SW480 (cell line): ENCODE measurements at regions not wholly inside any gene's neighbourhood (a gene's known extent, or its start where the extent isn't known, plus 50 kb on each side); places are given as distances from the start of the nearest gene placed in this dataset.

Experiments
- DNase-seq: peaks from one replicate; pipeline ENCODE4 v3.0.0-alpha.2; 2016; ENCODE audit warnings: low spot score

GRCh38 chr13:99640260-99640659 lies 139.0 kb downstream of the TM9SF2 start:
- DNase-seq, result no peak

GRCh38 chr13:99639126-99639525 lies 137.9 kb downstream of the TM9SF2 start:
- no peak for DNase-seq

- no peak for DNase-seq
Measured at GRCh38 chr13:99636728-99637353, 135.6 kb downstream of the TM9SF2 start.

DNA sequence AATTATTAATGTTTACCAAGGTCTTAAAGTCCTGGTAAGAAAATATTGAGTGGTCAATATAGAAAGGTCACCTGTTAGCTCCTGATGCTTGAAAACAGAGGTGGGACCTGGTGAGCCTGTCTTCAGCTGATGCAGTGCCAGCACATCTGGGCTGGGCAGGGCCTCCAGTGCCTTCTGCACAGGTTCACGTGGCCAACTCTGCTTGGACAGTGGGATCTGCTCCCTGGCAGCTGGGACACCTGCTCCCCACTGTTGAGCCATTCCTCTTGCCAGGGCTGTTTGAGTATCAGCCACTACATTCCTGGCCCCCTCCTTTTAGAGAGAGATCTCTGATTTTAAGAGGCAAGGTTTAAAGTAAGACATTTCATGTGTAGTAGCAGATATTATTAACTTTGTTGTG lies 135.0 kb downstream of the TM9SF2 start:
- no peak for DNase-seq

DNA sequence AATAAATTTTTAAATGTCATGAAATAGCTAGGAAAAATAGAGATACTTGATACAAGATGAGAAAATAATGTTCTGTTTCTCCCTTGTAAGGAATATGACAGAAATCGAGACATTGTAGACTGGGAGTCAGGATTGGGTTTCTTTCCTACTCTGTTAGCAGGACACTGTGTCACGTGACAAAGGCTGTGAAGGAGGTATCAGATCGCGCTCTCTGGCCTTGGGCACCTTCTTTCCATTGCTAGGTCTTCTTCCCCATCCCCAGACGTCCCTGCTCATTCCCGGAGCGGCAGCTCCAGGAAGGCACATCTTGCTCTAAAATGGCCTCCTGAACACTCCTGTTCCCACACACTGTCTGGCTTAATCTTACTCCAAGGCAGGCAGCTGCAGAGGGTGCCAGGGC lies 133.4 kb downstream of the TM9SF2 start:
- DNase-seq, result no peak

DNA sequence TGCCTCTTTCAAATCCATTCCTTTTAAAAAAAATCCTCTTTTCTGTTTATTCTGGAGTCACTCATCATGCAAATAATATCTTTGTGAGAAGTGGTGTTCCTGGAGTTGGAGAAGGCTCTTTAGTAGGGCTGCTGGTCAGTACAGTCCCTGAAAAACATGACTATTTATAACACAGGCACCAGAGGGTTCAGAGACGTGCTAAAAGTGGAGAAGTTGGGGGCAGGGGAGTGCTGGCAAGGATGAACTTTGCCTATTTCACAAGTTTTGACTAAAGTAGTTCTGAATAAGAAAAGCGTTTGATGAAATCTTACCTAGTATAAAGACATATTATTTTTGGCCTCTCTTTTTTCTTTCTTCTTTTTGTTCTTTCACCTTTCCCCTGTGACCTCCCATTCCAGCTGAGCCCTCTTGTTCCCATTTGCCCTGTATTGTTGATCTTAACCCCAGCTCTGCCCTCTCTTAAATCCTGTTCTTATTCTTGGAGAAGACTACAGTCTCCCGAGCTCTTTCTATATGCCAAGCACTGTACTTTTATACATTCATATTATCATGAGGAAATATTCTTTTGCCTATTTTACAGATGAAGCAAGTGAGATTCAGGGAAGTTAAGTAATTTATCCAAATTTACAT lies 129.1 kb downstream of the TM9SF2 start:
- no peak for DNase-seq

- no peak for DNase-seq
Measured at GRCh38 chr13:99629641-99630040, 128.4 kb downstream of the TM9SF2 start.

DNA sequence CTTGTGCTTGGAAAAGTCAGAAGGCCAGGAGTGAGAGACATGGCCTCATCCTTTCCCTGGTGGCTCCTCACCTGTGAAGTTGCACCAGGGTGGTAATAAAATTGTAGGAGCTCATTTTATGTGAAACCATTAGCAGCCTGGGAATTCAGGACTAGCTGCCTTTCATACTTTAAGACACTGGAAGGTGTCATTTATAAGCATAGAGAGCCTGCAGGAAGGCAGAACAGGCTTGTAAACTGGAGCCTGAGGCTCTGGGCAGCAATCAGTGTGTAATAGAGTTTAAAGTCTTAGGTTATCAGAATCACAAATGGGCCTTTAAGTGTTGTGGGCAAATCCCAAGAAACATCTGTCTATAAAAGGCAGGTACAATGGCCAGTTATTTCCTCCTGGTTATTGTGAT lies 127.2 kb downstream of the TM9SF2 start:
- DNase-seq, result no peak

GRCh38 chr13:99626461-99627082 lies 125.3 kb downstream of the TM9SF2 start:
- no peak for DNase-seq

DNA sequence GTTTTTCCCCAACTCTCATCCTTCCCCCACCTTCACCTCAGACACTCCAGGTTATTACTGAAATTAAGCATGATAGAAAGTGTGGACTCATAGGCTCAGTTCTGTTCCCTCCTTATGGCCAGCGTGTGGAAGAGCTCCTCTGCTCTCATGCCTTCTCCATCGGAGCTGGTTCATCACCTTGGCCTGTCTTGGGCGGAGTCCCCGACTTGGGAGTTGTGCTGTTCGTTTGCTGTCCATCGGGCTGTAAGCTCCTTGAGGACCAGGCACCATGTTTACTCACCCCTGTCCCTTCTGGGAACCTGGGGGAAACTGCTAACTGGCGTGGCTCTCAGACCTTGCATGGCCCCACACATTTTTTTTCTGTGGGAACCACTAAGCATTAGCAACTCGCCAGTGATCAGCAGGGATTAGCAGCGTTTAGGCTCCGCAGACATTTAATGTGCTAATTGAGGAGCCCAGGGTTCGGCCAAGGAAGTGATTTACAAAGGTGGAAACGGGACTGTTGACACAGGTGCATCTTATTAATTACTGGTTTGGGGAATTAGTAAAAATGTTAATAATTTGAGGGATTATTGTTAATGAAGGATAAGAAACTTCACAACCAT lies 123.8 kb downstream of the TM9SF2 start:
- no peak for DNase-seq

DNA sequence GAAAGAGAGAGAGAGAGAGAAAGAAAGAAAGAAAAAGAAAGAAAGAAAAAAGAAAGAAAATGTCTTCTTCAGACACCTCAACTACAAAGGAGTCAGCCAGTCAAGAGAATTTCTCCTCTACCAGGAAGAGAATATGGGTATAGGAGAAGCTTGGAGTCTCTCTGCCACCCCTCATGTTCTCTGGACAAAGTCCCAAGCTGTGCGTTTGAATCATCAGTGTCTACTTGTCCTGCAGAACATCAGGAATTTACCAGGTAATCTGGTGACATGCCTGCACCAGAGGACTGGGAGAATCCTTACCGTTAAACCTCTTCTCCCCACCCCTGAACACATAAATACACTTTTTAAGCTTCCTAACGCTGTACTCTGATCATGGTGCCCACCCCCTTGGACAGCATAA lies 119.5 kb downstream of the TM9SF2 start:
- no peak for DNase-seq

DNA sequence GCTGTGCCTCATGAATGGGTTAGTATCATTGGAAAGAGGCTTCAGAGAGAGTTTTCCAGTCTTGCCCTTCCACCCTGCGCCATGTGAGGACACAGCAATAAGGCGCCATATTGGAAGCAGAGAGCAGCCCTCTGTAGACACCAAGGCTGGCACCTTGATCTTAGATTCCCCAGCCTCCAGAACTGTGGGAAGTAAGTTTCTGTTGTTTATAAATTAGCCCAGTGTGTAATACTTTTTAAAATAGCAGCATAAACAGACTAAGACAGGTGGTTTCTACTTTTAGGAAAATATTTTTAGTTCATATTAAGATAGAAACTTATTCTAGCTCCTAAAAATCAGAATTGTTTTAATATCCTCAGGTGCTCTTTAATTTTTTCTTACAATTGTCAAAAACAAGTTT lies 117.9 kb downstream of the TM9SF2 start:
- DNase-seq, result no peak

DNA sequence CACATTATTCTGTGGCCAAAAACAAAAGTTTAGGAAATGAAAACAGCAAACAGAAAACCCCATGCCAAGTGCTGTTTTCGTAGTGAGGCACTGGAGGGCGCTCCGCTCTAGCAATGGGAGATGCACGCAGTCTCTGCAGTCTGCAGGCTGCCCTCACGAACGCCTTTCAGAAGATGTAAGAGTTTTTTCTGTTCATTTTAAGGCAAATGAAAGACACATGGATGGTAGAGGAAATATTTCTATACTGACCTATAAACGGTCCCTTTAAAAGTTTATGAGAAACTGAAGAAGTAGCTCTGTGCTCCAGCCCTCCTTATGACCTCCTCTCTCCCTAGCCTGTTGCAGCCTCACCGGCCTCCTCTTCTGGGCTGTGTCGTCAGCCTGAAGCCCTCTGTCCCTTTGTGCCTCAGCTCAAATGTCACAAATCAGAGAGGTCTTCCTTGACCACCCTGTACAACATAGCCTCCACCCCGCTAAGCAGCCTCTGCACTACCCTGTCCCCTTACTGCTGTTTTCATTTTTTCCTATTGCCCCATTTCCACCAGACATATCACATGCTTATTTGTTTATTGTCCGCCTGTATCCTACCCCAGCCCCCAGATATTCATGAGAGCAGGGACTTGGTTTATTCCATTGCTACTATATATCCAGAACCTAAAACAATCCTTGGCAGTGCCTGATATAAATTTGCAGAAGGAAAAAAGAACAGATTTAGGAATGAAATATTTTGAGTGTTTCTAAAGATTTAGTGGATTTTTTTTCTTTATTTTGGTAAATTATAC lies 116.4 kb downstream of the TM9SF2 start:
- no peak for DNase-seq

GRCh38 chr13:99614465-99614885 lies 113.2 kb downstream of the TM9SF2 start:
- DNase-seq, result peak; percentile 50
